Activated CD8-positive, alpha-beta T cell treated with anti-CD3 and anti-CD28 coated beads, Interleukin-2, amount 10 ng/mL, durations not matched to agents 7 days and 5 days (primary cell): ENCODE measurements at regions not wholly inside any gene's neighbourhood (a gene's known extent, or its start where the extent isn't known, plus 50 kb on each side); places are given as distances from the start of the nearest gene placed in this dataset.

ENCODE experiments used
- ATAC-seq: fragments of 150-1000 bp; cut with Tn5 transposase; one replicate; pipeline ENCODE4 v1.10.0; 2021; ENCODE audit warnings: moderate library complexity
- CTCF ChIA-PET: fragments of 350-600 bp; sonication (Branson Sonifier 250); formaldehyde crosslinking; loops from one replicate; lab custom pipeline; 2021; ENCODE audit warnings: antibody characterized with exemption; lab: Charles Lee
- POLR2A ChIA-PET: fragments of 350-600 bp; sonication (Branson Sonifier 250); formaldehyde crosslinking; loops from one replicate; lab custom pipeline; 2021; ENCODE audit warnings: antibody characterized with exemption; lab: Charles Lee
- DNase-seq: peaks from one replicate; pipeline ENCODE4 v3.0.0-alpha.2; 2020
- H3K27ac Mint-ChIP-seq: one replicate; pipeline ENCODE4 v1.8.0; 2021; ENCODE audit warnings: mild to moderate bottlenecking, mixed read lengths
- H3K27me3 Mint-ChIP-seq: one replicate; pipeline ENCODE4 v1.8.0; 2021; ENCODE audit warnings: low read depth, mixed read lengths
- H3K36me3 Mint-ChIP-seq: one replicate; pipeline ENCODE4 v1.8.0; 2021; ENCODE audit warnings: low read depth, mixed read lengths
- H3K4me1 Mint-ChIP-seq: one replicate; pipeline ENCODE4 v1.8.0; 2021; ENCODE audit warnings: low read depth, mixed read lengths
- H3K4me3 Mint-ChIP-seq: one replicate; pipeline ENCODE4 v1.8.0; 2021; ENCODE audit warnings: mild to moderate bottlenecking, mixed read lengths
- H3K9me3 Mint-ChIP-seq: one replicate; pipeline ENCODE4 v1.8.0; 2022; ENCODE audit warnings: mixed read lengths; ENCODE audit not compliant: insufficient read depth

DNA sequence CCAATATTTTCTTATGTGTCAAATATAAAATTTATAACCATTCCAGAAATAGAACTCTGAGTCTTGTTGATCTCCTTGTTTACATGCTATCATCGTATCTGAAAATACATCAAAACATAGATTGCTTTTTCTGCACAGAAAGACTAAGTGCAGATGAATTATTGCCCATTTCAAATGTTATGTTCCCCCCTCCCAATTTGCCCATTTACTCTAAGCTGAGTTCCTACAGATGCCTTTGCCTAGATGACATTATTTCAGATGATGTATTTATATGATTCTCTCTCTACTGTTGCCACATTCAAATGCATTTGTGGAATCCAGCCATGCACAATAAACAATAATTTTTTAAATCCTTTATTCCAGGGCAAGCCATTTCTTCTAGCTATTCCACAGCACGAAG is 810.1 kb upstream of the MGAT4C start:
- H3K4me3 Mint-ChIP-seq: no peak overlapping the region
- no peaks in the 10 kb centered on the region for H3K9me3 Mint-ChIP-seq
- no peak for DNase-seq
- no peaks in the 10 kb centered on the region for H3K4me1 Mint-ChIP-seq
- H3K27me3 Mint-ChIP-seq: no peaks in the 10 kb centered on the region
- CTCF ChIA-PET: no interaction called here
- no peaks in the 10 kb centered on the region for H3K36me3 Mint-ChIP-seq
- ATAC-seq: no peak
- POLR2A ChIA-PET: no interaction called here
- H3K27ac Mint-ChIP-seq: no peak overlapping the region

DNA sequence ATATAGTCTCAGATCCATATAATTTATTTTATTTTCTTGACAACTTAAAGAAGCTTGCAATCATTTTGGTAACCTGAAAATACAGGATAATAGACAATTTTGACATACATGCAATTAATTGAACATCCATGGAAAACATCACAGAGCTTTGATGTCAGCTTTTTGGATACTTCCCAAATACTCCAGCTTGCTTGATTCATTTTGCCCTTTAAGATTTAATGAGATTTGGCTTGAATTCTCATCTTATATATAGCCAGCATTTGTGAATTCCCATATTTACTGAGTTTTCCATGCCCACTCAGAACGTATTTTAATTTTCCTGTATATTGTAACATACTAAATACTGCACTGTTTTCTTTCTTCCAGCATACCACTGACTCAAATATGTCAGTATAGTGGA is 803.0 kb upstream of the MGAT4C start:
- Mint-ChIP-seq H3K36me3 (no peaks in the 10 kb centered on the region), H3K27me3 (no peaks in the 10 kb centered on the region), H3K27ac (no peak overlapping the region), H3K9me3 (no peaks in the 10 kb centered on the region), H3K4me3 (no peak overlapping the region), H3K4me1 (no peaks in the 10 kb centered on the region)
- DNase-seq (no peak), ATAC-seq (no peak)
- ChIA-PET CTCF (no interaction called here), POLR2A (no interaction called here)

DNA sequence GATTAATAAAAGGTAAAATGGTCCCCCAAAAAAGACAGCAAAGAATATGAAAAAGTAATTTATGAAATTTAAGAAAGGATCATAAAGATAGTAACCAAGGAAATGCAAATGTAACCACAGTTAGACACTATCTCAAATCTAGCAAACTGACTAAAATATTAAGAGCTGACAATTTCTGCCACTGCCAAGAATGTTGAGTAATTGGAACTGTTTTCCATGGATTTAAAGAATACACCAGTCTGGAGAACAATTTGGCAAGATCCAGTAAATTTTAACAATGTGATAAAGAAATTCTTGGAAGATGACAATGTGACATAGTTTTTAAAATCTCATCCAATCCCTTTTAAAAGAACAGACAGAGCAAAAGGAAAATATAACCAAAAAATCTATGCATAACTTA is 798.0 kb upstream of the MGAT4C start:
- H3K36me3 Mint-ChIP-seq: no peaks in the 10 kb centered on the region
- no peak for ATAC-seq
- CTCF ChIA-PET: no interaction called here
- H3K4me1 Mint-ChIP-seq: no peaks in the 10 kb centered on the region
- POLR2A ChIA-PET: no interaction called here
- DNase-seq: no peak
- no peak overlapping the region for H3K27ac Mint-ChIP-seq
- no peaks in the 10 kb centered on the region for H3K27me3 Mint-ChIP-seq
- H3K4me3 Mint-ChIP-seq: no peak overlapping the region
- no peaks in the 10 kb centered on the region for H3K9me3 Mint-ChIP-seq

DNA sequence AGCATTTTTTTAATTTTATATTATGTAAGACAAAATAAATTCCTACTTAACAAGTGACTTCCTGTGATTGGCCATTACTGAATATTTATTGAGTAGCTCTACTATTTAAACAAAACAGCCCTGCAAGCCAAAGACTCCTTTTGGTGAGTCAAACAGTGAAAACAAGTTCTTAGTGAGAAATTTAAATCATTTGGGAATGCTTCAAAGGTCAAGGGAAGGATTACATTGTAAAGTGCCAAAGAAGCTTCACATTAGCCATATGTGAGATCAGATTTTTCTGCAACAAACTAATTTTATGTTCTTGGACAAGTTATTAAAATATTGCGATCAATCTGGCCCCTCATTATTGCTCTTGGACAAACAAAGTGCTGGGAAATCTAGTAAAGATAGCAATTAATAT is 795.4 kb upstream of the MGAT4C start:
- H3K36me3 Mint-ChIP-seq: no peaks in the 10 kb centered on the region

DNA sequence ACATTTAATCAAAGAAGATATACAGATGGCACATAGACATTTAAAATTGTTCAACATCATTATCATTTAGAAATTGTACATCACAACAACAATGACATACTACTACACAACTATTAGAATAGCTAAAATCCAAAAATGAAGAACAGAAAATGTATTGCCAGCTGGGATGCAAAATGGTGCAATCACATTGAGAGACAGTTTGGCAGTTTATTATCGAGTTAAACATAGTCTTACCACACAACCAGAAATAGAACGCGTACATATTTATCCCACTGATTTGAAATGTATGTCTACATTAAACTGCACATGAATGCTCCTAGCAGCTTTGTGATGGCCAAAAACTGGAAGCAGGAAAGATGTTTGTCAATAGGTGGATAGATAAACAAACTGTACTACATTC is 791.5 kb upstream of the MGAT4C start:
- CTCF ChIA-PET: no interaction called here
- ATAC-seq (no peak), DNase-seq (no peak)
- Mint-ChIP-seq H3K27ac (no peak overlapping the region), H3K27me3 (no peaks in the 10 kb centered on the region), H3K4me1 (no peaks in the 10 kb centered on the region), H3K36me3 (no peaks in the 10 kb centered on the region), H3K9me3 (peaks cover 4% of the 10 kb centered on the region), H3K4me3 (no peak overlapping the region)
- POLR2A ChIA-PET: no interaction called here

More for the DNA sequence above, 795.4 kb upstream of the MGAT4C start:
- H3K9me3 Mint-ChIP-seq: no peaks in the 10 kb centered on the region
- H3K4me1 Mint-ChIP-seq: no peaks in the 10 kb centered on the region
- no peak for DNase-seq
- no peak for ATAC-seq
- ChIA-PET POLR2A (no interaction called here), CTCF (no interaction called here)
- no peak overlapping the region for H3K27ac Mint-ChIP-seq
- H3K27me3 Mint-ChIP-seq: no peaks in the 10 kb centered on the region
- no peak overlapping the region for H3K4me3 Mint-ChIP-seq

DNA sequence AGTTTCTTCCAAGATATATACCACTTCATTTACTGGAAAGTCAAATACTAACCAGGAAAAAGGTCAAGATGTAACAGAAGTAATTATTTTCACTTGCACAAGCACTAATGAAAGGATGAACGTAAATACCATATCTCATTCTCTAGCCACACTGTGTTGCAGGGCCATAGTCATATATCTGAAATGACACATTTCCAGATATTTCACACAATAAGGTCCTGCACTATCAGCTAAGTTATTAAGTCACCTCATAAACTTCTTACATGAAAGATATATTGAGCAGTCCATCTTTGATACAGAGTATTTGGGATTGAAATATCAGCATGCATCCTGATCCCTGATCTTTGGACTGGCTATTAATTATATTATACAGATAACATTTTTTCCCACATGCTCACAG is 783.3 kb upstream of the MGAT4C start:
- H3K4me3 Mint-ChIP-seq: no peak overlapping the region
- CTCF ChIA-PET: no interaction called here
- DNase-seq (no peak), ATAC-seq (no peak)
- no peak overlapping the region for H3K27ac Mint-ChIP-seq
- H3K9me3 Mint-ChIP-seq: peaks cover 11% of the 10 kb centered on the region
- H3K27me3 Mint-ChIP-seq: no peaks in the 10 kb centered on the region
- POLR2A ChIA-PET: no interaction called here
- no peaks in the 10 kb centered on the region for H3K4me1 Mint-ChIP-seq
- no peaks in the 10 kb centered on the region for H3K36me3 Mint-ChIP-seq

DNA sequence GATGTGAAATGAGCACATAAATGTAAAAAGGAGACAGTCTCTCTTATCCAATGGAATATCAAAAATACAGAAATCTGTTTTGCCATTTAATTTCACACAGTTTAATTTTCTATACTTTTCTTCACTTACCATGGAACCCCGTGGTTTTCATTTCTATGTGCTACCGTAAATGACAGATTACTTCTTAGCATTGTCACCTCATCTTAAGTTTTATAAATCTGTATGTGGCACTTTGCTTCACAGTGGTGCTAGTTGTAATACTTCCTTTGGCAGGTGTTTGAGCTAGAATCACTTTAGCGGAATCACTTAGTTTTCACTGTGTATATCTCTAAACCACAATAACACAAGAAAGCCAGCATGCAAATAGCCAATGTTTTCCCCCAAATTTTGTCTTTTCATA is 781.9 kb upstream of the MGAT4C start:
- Mint-ChIP-seq H3K4me3 (no peak overlapping the region), H3K27me3 (no peaks in the 10 kb centered on the region), H3K9me3 (peaks cover 7% of the 10 kb centered on the region), H3K27ac (no peak overlapping the region), H3K4me1 (no peaks in the 10 kb centered on the region), H3K36me3 (no peaks in the 10 kb centered on the region)
- CTCF ChIA-PET: no interaction called here
- POLR2A ChIA-PET: no interaction called here
- DNase-seq: no peak
- no peak for ATAC-seq

DNA sequence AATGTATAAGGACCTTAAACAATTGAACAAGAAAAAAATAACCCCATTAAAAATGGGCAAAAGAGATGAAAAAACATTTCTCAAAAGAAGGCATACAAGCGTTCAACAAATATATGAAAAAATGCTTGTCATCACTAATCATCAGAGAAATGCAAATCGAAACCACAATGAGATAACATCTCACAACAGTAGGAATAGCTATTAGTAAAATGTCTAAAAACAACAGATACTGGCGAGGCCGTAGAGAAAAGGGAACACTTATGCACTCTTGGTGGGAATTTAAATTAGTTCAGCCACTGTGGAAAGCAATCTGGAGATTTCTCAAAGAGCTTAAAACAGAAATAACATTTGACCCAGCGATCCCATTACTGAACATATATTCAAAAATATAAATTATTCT is 769.8 kb upstream of the MGAT4C start:
- no peaks in the 10 kb centered on the region for H3K36me3 Mint-ChIP-seq
- POLR2A ChIA-PET: no interaction called here
- no peaks in the 10 kb centered on the region for H3K27me3 Mint-ChIP-seq
- no peak for DNase-seq
- H3K27ac Mint-ChIP-seq: no peak overlapping the region
- ATAC-seq: no peak
- no peaks in the 10 kb centered on the region for H3K4me1 Mint-ChIP-seq
- H3K4me3 Mint-ChIP-seq: no peak overlapping the region
- H3K9me3 Mint-ChIP-seq: peaks cover 8% of the 10 kb centered on the region
- CTCF ChIA-PET: no interaction called here

DNA sequence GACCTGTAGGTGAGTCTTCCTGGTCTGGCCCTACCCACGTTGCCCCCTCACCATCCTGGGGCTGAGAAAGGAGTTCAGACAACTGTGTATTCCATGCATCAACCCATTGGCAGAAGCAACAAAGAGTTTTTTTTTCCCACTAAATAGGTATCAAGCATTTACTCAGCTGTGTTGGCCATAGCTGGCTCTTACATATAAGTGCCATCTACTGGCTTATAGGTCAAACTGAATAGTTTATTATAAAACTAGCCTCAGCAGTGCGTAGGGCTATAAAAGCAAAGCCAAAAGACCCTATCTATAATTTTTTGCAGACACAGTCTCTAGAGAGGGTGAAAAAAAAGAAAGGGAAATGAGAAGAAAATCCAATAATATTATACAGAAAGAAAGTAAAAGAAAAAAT is 765.2 kb upstream of the MGAT4C start:
- Mint-ChIP-seq H3K27ac (no peak overlapping the region), H3K27me3 (no peaks in the 10 kb centered on the region), H3K36me3 (no peaks in the 10 kb centered on the region), H3K4me1 (no peaks in the 10 kb centered on the region), H3K4me3 (no peak overlapping the region), H3K9me3 (peaks cover 15% of the 10 kb centered on the region)
- no peak for ATAC-seq
- POLR2A ChIA-PET: no interaction called here
- CTCF ChIA-PET: no interaction called here
- DNase-seq: no peak

DNA sequence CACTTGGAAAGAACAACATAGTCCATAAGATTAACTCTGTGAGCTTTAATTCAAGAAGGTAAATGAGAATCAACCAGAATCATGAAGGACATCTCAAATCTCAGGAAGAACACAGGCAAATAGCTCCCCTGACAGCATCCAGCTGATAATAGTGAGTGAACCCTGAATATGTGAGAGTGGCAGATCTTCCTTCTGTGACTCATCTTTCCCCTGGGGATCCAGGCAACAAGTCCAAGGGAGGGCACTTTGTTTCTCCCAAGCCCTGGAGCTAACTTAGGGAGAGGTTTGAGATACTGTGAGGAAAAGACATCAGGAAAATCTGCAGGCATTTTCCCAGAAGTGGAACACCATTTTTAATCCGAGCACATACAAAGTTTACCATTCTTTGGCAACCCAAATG is 763.9 kb upstream of the MGAT4C start:
- no peak for ATAC-seq
- Mint-ChIP-seq H3K27ac (no peak overlapping the region), H3K27me3 (no peaks in the 10 kb centered on the region), H3K4me3 (no peak overlapping the region), H3K36me3 (no peaks in the 10 kb centered on the region), H3K9me3 (peaks cover 15% of the 10 kb centered on the region), H3K4me1 (no peaks in the 10 kb centered on the region)
- no peak for DNase-seq
- ChIA-PET POLR2A (no interaction called here), CTCF (no interaction called here)

DNA sequence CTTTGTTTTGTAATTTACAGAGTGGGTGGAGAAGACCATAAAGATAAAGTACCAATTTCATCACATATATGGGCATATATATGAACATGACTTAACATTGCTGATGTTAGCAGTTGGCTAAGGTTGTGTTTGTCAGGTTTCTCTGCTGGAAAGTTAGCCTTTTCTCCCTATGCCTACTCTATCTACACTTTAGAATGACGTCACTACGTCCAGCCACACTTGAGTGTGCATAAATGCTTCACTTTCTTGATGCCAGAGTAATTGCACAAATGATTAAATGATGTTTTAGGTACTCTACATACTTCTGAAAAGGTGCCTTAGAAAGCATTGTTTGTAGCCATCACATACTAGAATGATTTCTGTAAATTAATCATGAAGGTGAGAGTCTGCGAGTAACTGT is 759.2 kb upstream of the MGAT4C start:
- Mint-ChIP-seq H3K9me3 (peaks cover 6% of the 10 kb centered on the region), H3K27me3 (no peaks in the 10 kb centered on the region), H3K27ac (no peak overlapping the region), H3K4me1 (no peaks in the 10 kb centered on the region), H3K36me3 (no peaks in the 10 kb centered on the region), H3K4me3 (no peak overlapping the region)
- POLR2A ChIA-PET: no interaction called here
- CTCF ChIA-PET: no interaction called here
- no peak for DNase-seq
- no peak for ATAC-seq

DNA sequence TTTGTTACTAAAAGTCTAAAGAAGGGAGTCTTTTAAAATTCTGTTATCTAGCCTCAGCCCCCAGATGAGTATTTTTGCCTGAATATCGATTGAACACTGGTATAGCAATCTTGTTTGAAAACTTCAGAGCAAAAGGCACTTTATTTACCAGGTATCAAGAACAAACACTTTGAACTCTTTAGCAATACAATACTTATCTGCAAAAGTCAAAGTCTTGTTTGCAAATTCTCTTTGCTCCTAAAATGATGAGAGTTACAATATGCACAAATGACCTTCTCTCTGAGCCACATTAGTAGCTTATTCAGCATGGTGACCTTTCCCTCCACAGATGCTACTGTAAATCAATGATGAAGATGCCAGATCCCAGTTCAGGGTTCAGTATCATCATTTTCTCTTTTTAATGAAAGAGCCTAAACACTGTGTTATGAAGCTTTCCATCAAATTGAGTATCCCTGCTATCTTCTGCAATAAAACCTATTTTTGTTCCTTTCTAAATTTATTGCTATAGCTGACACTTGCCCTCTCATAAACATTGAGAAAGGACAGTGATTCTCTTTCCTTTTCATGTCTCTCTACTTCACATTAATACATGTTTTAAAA is 752.7 kb upstream of the MGAT4C start:
- no peaks in the 10 kb centered on the region for H3K36me3 Mint-ChIP-seq
- H3K4me1 Mint-ChIP-seq: no peaks in the 10 kb centered on the region
- no peak for ATAC-seq
- H3K27ac Mint-ChIP-seq: no peak overlapping the region
- POLR2A ChIA-PET: no interaction called here
- H3K9me3 Mint-ChIP-seq: peaks cover 2% of the 10 kb centered on the region
- DNase-seq: no peak
- CTCF ChIA-PET: no interaction called here
- H3K27me3 Mint-ChIP-seq: no peaks in the 10 kb centered on the region
- no peak overlapping the region for H3K4me3 Mint-ChIP-seq

DNA sequence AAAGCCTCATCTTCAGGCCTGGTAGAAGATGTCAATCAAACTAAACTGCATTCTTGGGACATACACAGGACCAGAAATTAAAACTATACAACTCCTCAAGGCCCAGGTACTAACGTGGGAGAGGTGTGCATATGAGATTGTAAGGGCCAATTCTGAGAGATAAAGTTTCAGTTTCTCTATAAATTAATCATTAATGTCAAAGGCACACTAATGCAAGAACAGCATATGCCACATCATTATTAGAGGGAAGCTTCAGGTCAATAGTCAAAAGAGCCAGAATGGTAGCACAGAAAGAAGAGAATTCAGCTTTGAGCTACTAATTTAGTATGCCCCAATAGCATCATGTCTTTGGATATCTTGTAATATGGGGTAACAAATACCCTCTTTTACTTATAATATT is 744.9 kb upstream of the MGAT4C start:
- H3K27me3 Mint-ChIP-seq: no peaks in the 10 kb centered on the region
- ChIA-PET CTCF (no interaction called here), POLR2A (no interaction called here)
- no peak overlapping the region for H3K27ac Mint-ChIP-seq
- no peaks in the 10 kb centered on the region for H3K36me3 Mint-ChIP-seq
- DNase-seq (no peak), ATAC-seq (no peak)
- no peak overlapping the region for H3K4me3 Mint-ChIP-seq
- peaks cover 21% of the 10 kb centered on the region for H3K9me3 Mint-ChIP-seq
- H3K4me1 Mint-ChIP-seq: no peaks in the 10 kb centered on the region
